Fibroblast of skin of left biceps (primary cell): ENCODE measurements at regions not wholly inside any gene's neighbourhood (a gene's known extent, or its start where the extent isn't known, plus 50 kb on each side); places are given as distances from the start of the nearest gene placed in this dataset.
"Not testable (repeated sequence)": the region's sequence is repeated elsewhere in the genome, so short reads cannot be mapped to it uniquely, and the experiment has no call there.

Source experiments
- DNase-seq, 2 experiments: peaks; one replicate each; pipeline ENCODE4 v3.0.0-alpha.2; 2013; ENCODE audit warnings: low read depth in 2 of 2

DNA sequence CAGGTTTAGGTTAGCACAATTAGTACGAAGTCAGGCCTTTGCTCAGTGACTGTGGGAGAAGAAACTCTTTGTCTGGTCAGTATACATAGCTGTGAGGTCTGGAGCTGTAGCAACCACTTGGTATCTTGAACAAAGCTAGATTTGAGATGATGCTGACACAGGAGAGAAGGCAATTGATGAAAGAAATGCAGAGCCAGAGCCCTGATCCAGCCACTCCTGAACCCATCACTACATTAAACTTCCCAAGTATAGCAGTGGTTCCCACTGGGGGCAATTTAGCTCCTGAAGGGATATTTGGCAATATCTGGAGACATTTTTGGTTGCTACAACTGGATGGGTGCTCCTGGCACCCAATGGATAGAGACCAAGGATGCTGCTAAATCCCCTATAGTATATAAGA lies 143.9 kb upstream of the SPRED2 start:
- DNase-seq: no peak

- DNase-seq: no peak
Observed at GRCh38 chr2:65574993-65575392, 142.6 kb upstream of the SPRED2 start.

DNA sequence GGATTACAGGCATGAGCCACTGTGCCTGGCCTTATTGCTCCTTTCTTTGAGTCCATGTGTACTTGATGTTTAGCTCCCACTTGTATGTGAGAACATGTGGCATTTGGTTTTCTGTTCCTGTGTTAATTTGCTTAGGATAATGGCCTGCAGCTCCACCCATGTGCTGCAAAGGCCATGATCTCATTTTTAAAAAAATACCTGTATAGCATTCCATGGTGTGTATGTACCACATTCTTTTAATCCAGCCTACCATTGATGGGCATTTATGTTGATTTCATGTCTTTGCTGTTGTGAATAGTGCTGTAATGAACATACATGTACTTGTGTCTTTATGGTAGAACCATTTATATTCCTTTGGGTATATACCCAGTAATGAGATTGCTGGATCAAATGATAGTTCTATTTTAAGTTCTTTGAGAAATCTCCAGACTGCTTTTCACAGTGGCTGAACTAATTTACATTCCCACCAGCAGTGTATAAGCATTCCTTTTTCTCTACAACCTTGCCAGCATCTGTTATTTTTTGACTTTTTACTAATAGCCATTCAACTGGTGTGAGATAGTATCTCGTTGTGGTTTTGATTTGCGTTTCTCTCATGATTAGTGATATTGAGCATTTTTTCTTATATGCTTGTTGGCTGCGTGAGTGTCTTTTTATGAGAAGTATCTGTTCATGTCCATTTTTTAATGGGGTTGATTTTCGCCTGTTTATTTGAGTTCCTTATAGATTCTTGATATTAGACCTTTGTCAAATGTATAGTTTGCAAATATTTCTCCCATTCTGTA lies 136.4 kb upstream of the SPRED2 start:
- DNase-seq: not testable (repeated sequence)

DNA sequence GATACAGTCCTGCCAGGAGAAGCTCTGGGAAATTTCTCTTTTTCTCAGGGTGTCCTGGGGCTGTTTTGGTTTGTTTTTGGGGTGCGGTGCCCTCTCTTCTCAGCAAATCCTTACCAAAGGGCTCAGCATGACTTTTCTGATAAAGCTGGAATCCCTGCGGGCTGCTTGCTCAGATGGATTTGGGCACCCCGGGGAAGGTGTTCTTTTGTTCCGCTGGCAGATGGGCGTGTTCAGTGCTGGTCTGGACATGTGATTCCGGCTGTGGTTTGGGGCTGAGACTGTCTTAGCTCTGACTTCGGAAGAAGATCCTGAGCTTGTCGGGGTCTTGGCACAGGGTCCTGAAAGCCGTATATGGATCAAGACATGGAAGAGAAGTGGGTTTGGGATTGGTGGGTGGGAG lies 134.2 kb upstream of the SPRED2 start:
- no peak for DNase-seq

- DNase-seq: no peak
Observed at GRCh38 chr2:65565681-65566080, 133.3 kb upstream of the SPRED2 start.

- DNase-seq: no peak
Observed at GRCh38 chr2:65564299-65564698, 131.9 kb upstream of the SPRED2 start.

- DNase-seq: no peak
Observed at GRCh38 chr2:65562890-65563289, 130.5 kb upstream of the SPRED2 start.

DNA sequence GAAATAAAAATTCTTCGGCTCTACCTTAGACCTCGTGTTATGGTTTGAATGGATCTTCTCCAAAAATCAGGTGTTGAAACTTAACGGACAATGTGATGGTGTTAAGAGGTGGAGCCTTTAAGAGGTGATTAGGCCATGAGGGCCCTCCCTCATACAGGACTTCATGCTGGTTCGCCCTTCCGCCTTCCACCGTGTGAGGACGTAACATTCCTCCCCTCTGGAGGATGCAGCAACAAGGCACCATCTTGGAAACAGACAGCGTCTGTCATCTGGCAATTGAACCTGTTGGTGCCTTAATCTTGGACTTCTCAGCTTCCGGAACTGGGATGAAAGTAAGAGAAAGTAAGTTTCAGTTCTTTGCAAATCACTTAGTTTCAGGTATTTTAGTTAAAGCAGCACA lies 126.3 kb upstream of the SPRED2 start:
- DNase-seq: no peak

GRCh38 chr2:65557616-65558573 lies 125.5 kb upstream of the SPRED2 start:
- DNase-seq: no peak

DNA sequence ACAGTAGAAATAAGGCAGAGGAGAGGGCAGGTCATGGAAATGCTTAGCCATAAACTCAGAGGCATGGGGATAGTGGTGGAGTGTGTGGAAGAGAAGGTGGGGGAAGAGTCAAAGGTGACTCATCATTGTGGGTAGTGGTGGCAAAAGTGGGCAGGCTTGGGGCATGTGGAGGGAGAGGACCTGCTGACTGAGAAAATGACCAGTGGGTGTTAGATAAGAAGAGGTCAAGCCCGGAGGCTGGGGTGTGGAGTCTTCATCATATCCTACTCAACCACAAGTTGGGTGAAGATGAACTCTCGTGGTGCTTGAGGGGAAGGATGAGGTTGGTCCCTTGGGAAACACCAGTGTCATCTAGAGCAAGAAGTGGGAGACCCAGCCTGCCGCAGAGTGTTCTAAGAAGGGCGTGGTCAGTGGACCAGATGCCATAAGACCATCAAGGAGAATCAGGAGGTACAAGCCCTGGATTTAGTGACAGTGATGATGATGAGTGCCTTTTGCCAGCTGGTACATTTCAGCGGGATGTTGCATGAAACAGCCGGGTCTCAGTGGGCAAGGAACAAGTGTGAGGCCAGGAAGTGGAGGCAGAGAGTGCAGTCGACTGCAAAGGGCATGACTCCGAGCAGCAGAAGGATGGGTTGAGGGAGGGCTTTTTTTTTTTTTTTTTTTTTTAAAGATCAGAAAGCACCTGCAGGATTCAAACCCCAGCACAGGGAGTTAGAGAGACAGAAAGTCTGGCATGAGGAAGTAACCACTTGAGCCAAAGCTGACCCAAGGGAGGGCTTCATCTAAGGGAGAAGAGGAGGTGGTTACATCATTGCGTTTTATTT lies 122.6 kb upstream of the SPRED2 start:
- no peak for DNase-seq

GRCh38 chr2:65553504-65554074 lies 121.2 kb upstream of the SPRED2 start:
- DNase-seq: no peak

- no peak for DNase-seq
Observed at GRCh38 chr2:65551528-65551927, 119.1 kb upstream of the SPRED2 start.

DNA sequence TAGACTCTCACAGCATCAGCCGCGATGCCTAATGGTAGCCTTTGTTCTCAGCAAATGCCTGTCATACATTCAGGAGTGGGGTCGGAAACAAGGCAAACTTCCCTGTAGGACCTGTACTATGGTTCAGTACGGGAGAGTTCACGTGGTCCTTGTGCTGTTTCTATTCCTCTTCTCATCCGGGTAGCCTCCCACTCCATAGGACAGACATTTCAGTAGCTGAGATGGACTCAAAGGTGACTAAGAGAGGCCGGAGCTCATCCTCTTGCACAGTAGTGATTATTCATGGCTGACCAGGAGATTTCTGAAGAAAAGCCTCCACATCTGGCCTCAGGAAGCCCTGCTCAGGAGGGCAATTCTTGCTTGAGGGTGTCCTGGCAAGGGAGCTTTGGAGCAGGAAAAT lies 117.8 kb upstream of the SPRED2 start:
- DNase-seq: no peak

GRCh38 chr2:65549631-65550030 lies 117.2 kb upstream of the SPRED2 start:
- DNase-seq: no peak

DNA sequence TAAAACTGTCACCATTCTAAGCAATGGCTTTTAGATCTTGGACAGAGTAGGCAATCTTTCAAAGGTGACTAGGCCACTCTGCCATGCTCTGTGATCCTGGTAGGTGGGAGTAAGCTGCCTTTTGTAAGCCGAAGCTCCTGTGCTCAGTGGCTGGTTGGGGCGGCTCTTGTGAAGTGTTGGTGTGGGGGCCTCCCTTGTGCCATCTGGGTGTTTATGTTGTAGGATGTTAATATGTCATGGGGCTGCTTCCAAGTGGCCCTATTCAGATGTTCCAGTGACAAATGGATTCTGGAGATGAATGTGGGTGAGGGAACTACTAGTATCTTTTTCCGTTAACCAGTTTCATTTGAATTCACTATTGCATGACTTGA lies 116.8 kb upstream of the SPRED2 start:
- DNase-seq: no peak

DNA sequence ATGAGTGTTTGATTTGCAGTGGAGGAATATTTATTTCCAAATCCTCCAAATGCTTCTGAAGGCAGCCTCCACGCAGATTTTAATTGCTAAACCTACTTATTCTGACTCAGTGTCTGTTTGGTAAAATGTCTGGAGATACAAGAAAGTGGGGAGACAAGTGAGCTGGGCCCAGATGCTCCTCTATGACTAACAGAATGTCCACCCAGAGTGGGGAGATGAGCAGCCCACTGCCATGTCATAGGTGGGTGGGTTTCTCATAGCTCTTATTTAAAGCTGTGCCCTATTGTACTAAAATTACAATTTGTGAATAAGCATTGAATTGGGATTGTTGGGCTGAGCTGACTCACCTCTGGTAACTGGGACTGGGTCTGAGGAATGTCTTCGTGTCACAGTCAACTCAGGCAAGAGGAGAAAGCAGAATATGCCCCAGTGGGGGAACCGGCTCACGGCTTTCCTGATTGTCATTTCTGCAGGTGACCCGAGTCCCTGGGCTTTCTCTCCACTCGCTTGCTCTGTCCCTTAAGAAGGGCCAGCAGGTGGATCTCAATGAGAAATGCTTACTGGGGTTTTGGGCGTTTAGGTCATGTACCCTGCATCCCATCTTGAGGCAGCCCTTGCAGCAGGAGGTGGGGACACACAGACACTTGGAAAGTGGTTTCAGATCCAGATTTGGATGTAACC lies 116.3 kb upstream of the SPRED2 start:
- no peak for DNase-seq

GRCh38 chr2:65548064-65548463 lies 115.7 kb upstream of the SPRED2 start:
- no peak for DNase-seq

- DNase-seq: no peak
Observed at GRCh38 chr2:65545837-65546805, 113.7 kb upstream of the SPRED2 start.

GRCh38 chr2:65541773-65542172 lies 109.4 kb upstream of the SPRED2 start:
- no peak for DNase-seq

- no peak for DNase-seq
Observed at GRCh38 chr2:65539633-65540032, 107.2 kb upstream of the SPRED2 start.
